SK-N-SH treated with all-trans-retinoic acid at 6 μM for 48 hours (cell line): ENCODE measurements at regions not wholly inside any gene's neighbourhood (a gene's known extent, or its start where the extent isn't known, plus 50 kb on each side); places are given as distances from the start of the nearest gene placed in this dataset.

Experiments
- ARNTL ChIP-seq: fragments of 450-650 bp; formaldehyde crosslinking; IDR thresholded peaks from 2 replicates; pipeline ENCODE4 v1.5.0; 2020; ENCODE audit warnings: low read depth, mild to moderate bottlenecking, moderate library complexity, borderline replicate concordance
- BACH2 ChIP-seq: fragments of 250-450 bp; sonication (Bioruptor Pico); IDR thresholded peaks from 2 replicates; pipeline ENCODE4 v1.9.0; 2021; ENCODE audit warnings: mild to moderate bottlenecking, borderline replicate concordance
- CSRNP3 ChIP-seq: fragments of 250-450 bp; sonication (Bioruptor Pico); IDR thresholded peaks from 2 replicates; pipeline ENCODE4 v1.5.1; 2021; ENCODE audit warnings: mild to moderate bottlenecking, moderate library complexity
- ISL1 ChIP-seq: fragments of 250-450 bp; sonication (Bioruptor Pico); IDR thresholded peaks from 2 replicates; pipeline ENCODE4 v2.1.2; 2022; ENCODE audit warnings: mild to moderate bottlenecking, moderate library complexity
- OSR1 ChIP-seq: fragments of 250-450 bp; sonication (Bioruptor Pico); IDR thresholded peaks from 2 replicates; pipeline ENCODE4 v1.8.0; 2022; ENCODE audit warnings: moderate library complexity, mild to moderate bottlenecking, inconsistent platforms
- PATZ1 ChIP-seq: fragments of 250-450 bp; sonication (Bioruptor Pico); IDR thresholded peaks from 2 replicates; pipeline ENCODE4 v1.8.0; 2020; ENCODE audit warnings: mild to moderate bottlenecking, moderate library complexity, borderline replicate concordance
- SNAI2 ChIP-seq: fragments of 250-450 bp; sonication (Bioruptor Pico); IDR thresholded peaks from 2 replicates; pipeline ENCODE4 v1.5.0; 2020; ENCODE audit warnings: mild to moderate bottlenecking, moderate library complexity
- TOX ChIP-seq: fragments of 250-450 bp; sonication (Bioruptor Pico); IDR thresholded peaks from 2 replicates; pipeline ENCODE4 v1.8.0; 2021; ENCODE audit warnings: mild to moderate bottlenecking, moderate library complexity, borderline replicate concordance
- ZFP3 ChIP-seq: fragments of 250-450 bp; sonication (Bioruptor Pico); IDR thresholded peaks from 2 replicates; pipeline ENCODE4 v1.5.0; 2020; ENCODE audit warnings: mild to moderate bottlenecking, moderate library complexity
- ZNF70 ChIP-seq: fragments of 450-650 bp; formaldehyde crosslinking; IDR thresholded peaks from 2 replicates; pipeline ENCODE4 v1.5.0; 2020; ENCODE audit warnings: mild to moderate bottlenecking, moderate library complexity
- TF ChIP-seq, protein P1 (sequence below): fragments of 250-450 bp; sonication (Bioruptor Pico); IDR thresholded peaks from 2 replicates; pipeline ENCODE4 v1.8.0; 2021; ENCODE audit warnings: low read depth, mild to moderate bottlenecking, moderate library complexity, borderline replicate concordance
- TF ChIP-seq, protein P2 (sequence below): fragments of 250-450 bp; sonication (Bioruptor Pico); IDR thresholded peaks from 2 replicates; pipeline ENCODE4 v1.5.0; 2020; ENCODE audit warnings: mild to moderate bottlenecking, moderate library complexity

- TF ChIP-seq TOX (CRISPR knock-in tag) = no peak
- TF ChIP-seq ZNF70 (CRISPR knock-in tag) = no peak
- no peak for TF ChIP-seq OSR1
- no peak for TF ChIP-seq PATZ1
- no peak for TF ChIP-seq ZFP3 (CRISPR knock-in tag)
- no peak for TF ChIP-seq SNAI2 (CRISPR knock-in tag)
- TF ChIP-seq ISL1 (CRISPR knock-in tag) = no peak
- TF ChIP-seq, protein P1, sequence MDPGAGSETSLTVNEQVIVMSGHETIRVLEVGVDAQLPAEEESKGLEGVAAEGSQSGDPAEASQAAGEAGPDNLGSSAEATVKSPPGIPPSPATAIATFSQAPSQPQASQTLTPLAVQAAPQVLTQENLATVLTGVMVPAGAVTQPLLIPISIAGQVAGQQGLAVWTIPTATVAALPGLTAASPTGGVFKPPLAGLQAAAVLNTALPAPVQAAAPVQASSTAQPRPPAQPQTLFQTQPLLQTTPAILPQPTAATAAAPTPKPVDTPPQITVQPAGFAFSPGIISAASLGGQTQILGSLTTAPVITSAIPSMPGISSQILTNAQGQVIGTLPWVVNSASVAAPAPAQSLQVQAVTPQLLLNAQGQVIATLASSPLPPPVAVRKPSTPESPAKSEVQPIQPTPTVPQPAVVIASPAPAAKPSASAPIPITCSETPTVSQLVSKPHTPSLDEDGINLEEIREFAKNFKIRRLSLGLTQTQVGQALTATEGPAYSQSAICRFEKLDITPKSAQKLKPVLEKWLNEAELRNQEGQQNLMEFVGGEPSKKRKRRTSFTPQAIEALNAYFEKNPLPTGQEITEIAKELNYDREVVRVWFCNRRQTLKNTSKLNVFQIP (CRISPR knock-in tag) = no peak
- no peak for TF ChIP-seq CSRNP3 (CRISPR knock-in tag)
- TF ChIP-seq ARNTL = no peak
- TF ChIP-seq BACH2 = no peak
- TF ChIP-seq, protein P2, sequence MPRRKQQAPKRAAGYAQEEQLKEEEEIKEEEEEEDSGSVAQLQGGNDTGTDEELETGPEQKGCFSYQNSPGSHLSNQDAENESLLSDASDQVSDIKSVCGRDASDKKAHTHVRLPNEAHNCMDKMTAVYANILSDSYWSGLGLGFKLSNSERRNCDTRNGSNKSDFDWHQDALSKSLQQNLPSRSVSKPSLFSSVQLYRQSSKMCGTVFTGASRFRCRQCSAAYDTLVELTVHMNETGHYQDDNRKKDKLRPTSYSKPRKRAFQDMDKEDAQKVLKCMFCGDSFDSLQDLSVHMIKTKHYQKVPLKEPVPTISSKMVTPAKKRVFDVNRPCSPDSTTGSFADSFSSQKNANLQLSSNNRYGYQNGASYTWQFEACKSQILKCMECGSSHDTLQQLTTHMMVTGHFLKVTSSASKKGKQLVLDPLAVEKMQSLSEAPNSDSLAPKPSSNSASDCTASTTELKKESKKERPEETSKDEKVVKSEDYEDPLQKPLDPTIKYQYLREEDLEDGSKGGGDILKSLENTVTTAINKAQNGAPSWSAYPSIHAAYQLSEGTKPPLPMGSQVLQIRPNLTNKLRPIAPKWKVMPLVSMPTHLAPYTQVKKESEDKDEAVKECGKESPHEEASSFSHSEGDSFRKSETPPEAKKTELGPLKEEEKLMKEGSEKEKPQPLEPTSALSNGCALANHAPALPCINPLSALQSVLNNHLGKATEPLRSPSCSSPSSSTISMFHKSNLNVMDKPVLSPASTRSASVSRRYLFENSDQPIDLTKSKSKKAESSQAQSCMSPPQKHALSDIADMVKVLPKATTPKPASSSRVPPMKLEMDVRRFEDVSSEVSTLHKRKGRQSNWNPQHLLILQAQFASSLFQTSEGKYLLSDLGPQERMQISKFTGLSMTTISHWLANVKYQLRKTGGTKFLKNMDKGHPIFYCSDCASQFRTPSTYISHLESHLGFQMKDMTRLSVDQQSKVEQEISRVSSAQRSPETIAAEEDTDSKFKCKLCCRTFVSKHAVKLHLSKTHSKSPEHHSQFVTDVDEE = no peak
These were observed 82.0 kb upstream of the MYRIP start for GRCh38 chr3:39727415-39727814.
